PFSK-1 (cell line): ENCODE measurements at regions not wholly inside any gene's neighbourhood (a gene's known extent, or its start where the extent isn't known, plus 50 kb on each side); places are given as distances from the start of the nearest gene placed in this dataset.

Experiments used
- POLR2AphosphoS5 ChIP-seq: IDR thresholded peaks from 2 replicates; pipeline ENCODE4 v1.6.1; 2012; ENCODE audit warnings: low read depth, mild to moderate bottlenecking, control low read depth, low read length, moderate library complexity
- SIN3A ChIP-seq: IDR thresholded peaks from 2 replicates; pipeline ENCODE4 v1.6.1; 2012; ENCODE audit warnings: mild to moderate bottlenecking, low read length, moderate library complexity, borderline replicate concordance; ENCODE audit not compliant: insufficient read depth
- TAF1 ChIP-seq: IDR thresholded peaks from 2 replicates; pipeline ENCODE4 v1.6.1; 2012; ENCODE audit warnings: low read length, control low read depth, borderline replicate concordance; ENCODE audit not compliant: insufficient read depth

DNA sequence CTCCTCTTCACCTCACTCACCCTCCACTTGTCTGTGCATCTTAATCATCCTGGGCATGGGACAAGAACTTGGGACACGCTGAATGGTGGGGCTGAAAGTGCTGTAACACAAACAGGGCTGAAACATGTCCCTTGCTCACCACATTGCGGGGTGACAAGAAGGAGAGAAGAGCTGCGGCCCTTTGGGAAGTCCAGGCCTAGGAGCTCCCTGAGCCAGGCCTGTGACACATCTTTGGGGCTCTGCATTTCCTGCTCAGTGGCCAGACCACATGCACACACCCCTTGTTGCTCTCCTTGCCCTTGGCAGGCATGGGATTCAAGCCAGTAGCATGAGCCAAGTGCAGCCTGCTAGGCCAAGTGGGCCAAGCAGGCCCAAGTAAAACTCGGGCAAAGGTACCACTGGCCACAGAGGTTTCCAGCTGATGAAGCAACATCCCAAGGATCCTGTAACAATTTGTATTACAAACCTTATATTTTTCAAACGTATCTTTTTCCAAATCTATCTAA, 1384.3 kb upstream of the PCDH20 start:
- TF ChIP-seq SIN3A: no peak
- TF ChIP-seq POLR2AphosphoS5: no peak
- no peak for TF ChIP-seq TAF1
